K562 (cell line): ENCODE measurements at regions not wholly inside any gene's neighbourhood (a gene's known extent, or its start where the extent isn't known, plus 50 kb on each side); places are given as distances from the start of the nearest gene placed in this dataset.

Source experiments
- ATAC-seq: fragments of 200-7000 bp; cut with Tn5 transposase; 3 replicates; pipeline ENCODE4 v1.9.1; 2020; ENCODE audit warnings: moderate library complexity
- BruUV-seq: library from RNA; stranded (reverse); fragments of 400-500 nt; replicated peaks from 2 replicates; lab custom pipeline; 2021; lab: Mats Ljungman, UMichigan
- CTCF ChIA-PET: fragments of 300-600 bp; formaldehyde crosslinking; extraction: SDS; loops from one replicate; lab custom pipeline; 2021; ENCODE audit warnings: low intra/inter-chr PET ratio; lab: Yijun Ruan, JAX
- POLR2A ChIA-PET: fragments of 300-600, 350-650 bp; sonication (Branson Sonifier 250); formaldehyde crosslinking; extraction: SDS; loops from one replicate; lab custom pipeline; 2021; ENCODE audit warnings: antibody characterized with exemption, inconsistent platforms; lab: Yijun Ruan, JAX
- DNase-seq, 4 experiments: peaks; one replicate each; pipeline versions ENCODE4 v3.0.0 to v3.0.0-alpha.2; 2011 to 2018; ENCODE audit warnings: low spot score in 3 of 4, mixed read lengths in 3 of 4; ENCODE audit errors: extremely low read depth in 1 of 4
- FAIRE-seq: peaks from 2 replicates; lab custom pipeline; 2011; peaks lifted over from hg19 to GRCh38; lab: Jason Lieb, UNC
- H2AFZ ChIP-seq: 2 replicates; pipeline ENCODE4 v1.6.0; 2011; ENCODE audit warnings: low read depth, low read length, control low read depth, inconsistent platforms
- H3K27ac ChIP-seq: fragments of 200-600 bp; 3 replicates; pipeline ENCODE4 v1.8.0; 2011; ENCODE audit warnings: low read depth, mild to moderate bottlenecking, control low read depth, inconsistent platforms, low read length, moderate library complexity, mixed read lengths; ENCODE audit errors: extremely low read depth
- H3K27me3 ChIP-seq, 2 experiments: fragments of 300-600 bp in 1 of 2; 2 replicates in 1 of 2; 3 replicates in 1 of 2; pipeline versions ENCODE4 v1.6.0 to v1.8.0; 2011; ENCODE audit warnings: inconsistent platforms in 2 of 2, low read length in 2 of 2, mild to moderate bottlenecking in 1 of 2, mixed read lengths in 1 of 2, moderate library complexity in 1 of 2; ENCODE audit not compliant: control insufficient read depth in 2 of 2, insufficient read depth in 2 of 2
- H3K36me3 ChIP-seq: fragments of 300-600 bp; 3 replicates; pipeline ENCODE4 v1.8.0; 2011; ENCODE audit warnings: mild to moderate bottlenecking, low read length, inconsistent platforms; ENCODE audit not compliant: control insufficient read depth, insufficient read depth
- H3K4me1 ChIP-seq, 2 experiments: fragments of 200-600 bp in 1 of 2; replicated peaks in 1 of 2; 2 replicates in 1 of 2; 3 replicates in 1 of 2; pipeline versions ENCODE4 v1.5.1 to v1.8.0; 2011; ENCODE audit warnings: inconsistent platforms in 2 of 2, low read length in 2 of 2, mild to moderate bottlenecking in 1 of 2, mixed read lengths in 1 of 2, moderate library complexity in 1 of 2; ENCODE audit not compliant: control insufficient read depth in 2 of 2, insufficient read depth in 2 of 2
- H3K4me2 ChIP-seq: 2 replicates; pipeline ENCODE4 v1.6.1; 2011; ENCODE audit warnings: low read length, control low read depth, inconsistent platforms, mixed read lengths; ENCODE audit not compliant: insufficient read depth
- H3K4me3 ChIP-seq: fragments of 200-600 bp; sonication (generic), shearing (Covaris generic); 2 replicates; pipeline ENCODE4 v1.5.1; 2016; ENCODE audit warnings: control low read depth, inconsistent platforms
- H3K79me2 ChIP-seq: fragments of 200-600 bp; 3 replicates; pipeline ENCODE4 v1.8.0; 2011; ENCODE audit warnings: low read length, inconsistent platforms; ENCODE audit not compliant: control insufficient read depth, insufficient read depth
- H3K9ac ChIP-seq, 2 experiments: 2 replicates each; pipeline versions ENCODE4 v1.6.0 to v1.6.1; 2011; ENCODE audit warnings: low read depth in 2 of 2, low read length in 2 of 2, control low read depth in 1 of 2, inconsistent platforms in 1 of 2, mild to moderate bottlenecking in 1 of 2, mixed read lengths in 1 of 2; ENCODE audit not compliant: insufficient read depth in 1 of 2
- H3K9me1 ChIP-seq: one replicate; pipeline ENCODE4 v1.6.0; 2011; ENCODE audit warnings: inconsistent platforms, mild to moderate bottlenecking, low read length, moderate library complexity; ENCODE audit not compliant: control insufficient read depth, insufficient read depth
- H3K9me3 ChIP-seq: replicated peaks from 2 replicates; pipeline ENCODE4 v1.5.1; 2011; ENCODE audit warnings: low read depth, low read length, inconsistent platforms; ENCODE audit not compliant: control insufficient read depth, insufficient read depth
- H4K20me1 ChIP-seq: replicated peaks from 2 replicates; pipeline ENCODE4 v1.6.1; 2011; ENCODE audit warnings: low read length, inconsistent platforms, mixed read lengths; ENCODE audit not compliant: control insufficient read depth, insufficient read depth
- CREB1 ChIP-seq, 2 experiments: sonication (generic) in 1 of 2; formaldehyde crosslinking in 1 of 2; IDR thresholded peaks; 2 replicates each; pipeline versions ENCODE4 v1.6.1 to v1.8.0; 2012 to 2022; ENCODE audit warnings: inconsistent platforms in 1 of 2, mild to moderate bottlenecking in 1 of 2, missing genetic modification reagents in 1 of 2, moderate library complexity in 1 of 2
- FOXA3 ChIP-seq, 2 experiments: fragments of 450-650 bp in 1 of 2; sonication (generic) in 1 of 2; formaldehyde crosslinking; IDR thresholded peaks in 1 of 2; conservative IDR thresholded peaks in 1 of 2; 2 replicates each; pipeline versions ENCODE4 v1.4.0 to v1.8.0; 2020 to 2022; ENCODE audit warnings: mild to moderate bottlenecking in 2 of 2, missing genetic modification reagents in 1 of 2
- NCOA2 ChIP-seq, 2 experiments: fragments of 450-650 bp; IDR thresholded peaks; 2 replicates each; pipeline ENCODE4 v1.6.1; 2018; ENCODE audit warnings: mild to moderate bottlenecking in 2 of 2, moderate library complexity in 1 of 2; ENCODE audit not compliant: partially characterized antibody in 2 of 2
- RAD21 ChIP-seq, 2 experiments: fragments of 250-450 bp in 1 of 2; fragments of 450-650 bp in 1 of 2; sonication (Bioruptor Pico) in 1 of 2; formaldehyde crosslinking in 1 of 2; IDR thresholded peaks in 1 of 2; conservative IDR thresholded peaks in 1 of 2; 2 replicates each; pipeline versions ENCODE4 v1.4.0 to v1.8.0; 2020 to 2022; ENCODE audit warnings: mild to moderate bottlenecking in 2 of 2, moderate library complexity in 1 of 2
- RBM17 ChIP-seq: fragments of 200-400 bp; formaldehyde crosslinking; IDR thresholded peaks from 2 replicates; pipeline ENCODE4 v1.6.1; 2017; ENCODE audit warnings: low read depth, mild to moderate bottlenecking, low read length, borderline replicate concordance
- SIX5 ChIP-seq, 2 experiments: IDR thresholded peaks; 2 replicates each; pipeline ENCODE4 v1.6.1; 2011; ENCODE audit warnings: low read length in 2 of 2, borderline replicate concordance in 1 of 2, low read depth in 1 of 2, mild to moderate bottlenecking in 1 of 2, moderate library complexity in 1 of 2; ENCODE audit not compliant: insufficient read depth in 1 of 2
- SMAD2 ChIP-seq: fragments of 150-350 bp; IDR thresholded peaks from 2 replicates; pipeline ENCODE4 v1.6.1; 2014; ENCODE audit warnings: low read depth, mild to moderate bottlenecking, low read length
- SP1 ChIP-seq: sonication (generic); formaldehyde crosslinking; IDR thresholded peaks from 2 replicates; pipeline ENCODE4 v1.8.1; 2022; ENCODE audit warnings: mild to moderate bottlenecking, missing genetic modification reagents
- ZNF239 ChIP-seq: fragments of 250-450 bp; sonication (Bioruptor Pico); IDR thresholded peaks from 2 replicates; pipeline ENCODE4 v1.4.0; 2020; ENCODE audit warnings: mild to moderate bottlenecking
- ZNF324 ChIP-seq: fragments of 250-450 bp; sonication (Bioruptor Pico); IDR thresholded peaks from 2 replicates; pipeline ENCODE4 v1.4.0; 2020; ENCODE audit warnings: mild to moderate bottlenecking
- ZNF764 ChIP-seq: fragments of 250-450 bp; sonication (Bioruptor Pico); IDR thresholded peaks from 2 replicates; pipeline ENCODE4 v1.4.0; 2020; ENCODE audit warnings: low read depth, mild to moderate bottlenecking, moderate library complexity
- WGBS: fragments of 100-300 bp; shearing (Covaris generic); methylation state at CpG from one replicate; pipeline ENCODE4 v1.1.6; 2016; ENCODE audit warnings: low coverage, mixed read lengths; ENCODE audit not compliant: insufficient coverage; ENCODE audit errors: missing lambda C conversion rate; 5-methylcytosine and 5-hydroxymethylcytosine counted together
- in situ Hi-C: fragments of 300-500 bp; cut with MboI; formaldehyde crosslinking; loops from 4 replicates; pipeline ENCODE4 v1.15.0; 2018; ENCODE audit warnings: inconsistent platforms, mixed read lengths
- intact Hi-C: fragments of 100-400 bp; cut with micrococcal nuclease; formaldehyde crosslinking; loops from 2 replicates; pipeline ENCODE4 v1.14.2; 2022
- TF ChIP-seq, protein P1 (sequence below): fragments of 450-650 bp; IDR thresholded peaks from 2 replicates; pipeline ENCODE4 v1.6.1; 2016; ENCODE audit warnings: antibody characterized with exemption
- TF ChIP-seq, protein P2 (sequence below): fragments of 200-400 bp; formaldehyde crosslinking; IDR thresholded peaks from 2 replicates; pipeline ENCODE4 v1.6.1; 2017; ENCODE audit warnings: mild to moderate bottlenecking, low read depth, low read length, moderate library complexity

DNA sequence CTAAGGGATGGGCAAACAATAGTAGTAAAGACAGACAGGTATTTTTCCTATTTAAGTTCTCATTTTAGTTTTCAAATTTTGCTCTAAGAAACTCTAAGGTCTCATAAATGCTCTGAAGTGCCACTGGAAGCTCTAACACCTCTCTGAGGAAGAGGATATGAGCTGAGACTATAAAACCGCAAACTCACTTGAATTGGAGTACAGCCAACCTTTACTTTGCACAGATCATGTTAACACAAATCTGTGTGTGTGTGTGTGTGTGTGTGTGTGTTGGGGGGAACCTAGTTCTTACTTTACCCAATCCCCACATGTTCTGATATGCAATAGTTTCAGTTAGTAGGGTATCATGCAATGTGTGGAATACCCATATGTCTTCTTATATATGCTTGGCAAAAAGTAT is 446.8 kb downstream of the CHL1 start:
- no TSS peak for BruUV-seq
- Histone ChIP-seq H3K4me2 (no peak overlapping the region), H3K27me3 (no peaks in the 10 kb centered on the region), H3K4me3 (no peak overlapping the region)
- 0% methylated on average over 1 of the region's 1 CpG for WGBS
- no peak for TF ChIP-seq SMAD2
- no peak for TF ChIP-seq SP1 (CRISPR knock-in tag)
- TF ChIP-seq, all 486 proteins: peak for 0
- Histone ChIP-seq H4K20me1 (no peaks in the 10 kb centered on the region), H3K9me1 (no peaks in the 10 kb centered on the region), H3K27ac (no peak overlapping the region), H2AFZ (no peak overlapping the region), H3K9ac (no peak overlapping the region), H3K9me3 (no peaks in the 10 kb centered on the region), H3K4me1 (no peaks in the 10 kb centered on the region), H3K79me2 (no peaks in the 10 kb centered on the region), H3K36me3 (no peaks in the 10 kb centered on the region)
- FAIRE-seq (no peak), ATAC-seq (no peak), DNase-seq (no peak)
- in situ Hi-C loops, result no loop called here
- intact Hi-C loops, result no loop called here
- CTCF ChIA-PET, result no interaction called here
- POLR2A ChIA-PET, result no interaction called here

DNA sequence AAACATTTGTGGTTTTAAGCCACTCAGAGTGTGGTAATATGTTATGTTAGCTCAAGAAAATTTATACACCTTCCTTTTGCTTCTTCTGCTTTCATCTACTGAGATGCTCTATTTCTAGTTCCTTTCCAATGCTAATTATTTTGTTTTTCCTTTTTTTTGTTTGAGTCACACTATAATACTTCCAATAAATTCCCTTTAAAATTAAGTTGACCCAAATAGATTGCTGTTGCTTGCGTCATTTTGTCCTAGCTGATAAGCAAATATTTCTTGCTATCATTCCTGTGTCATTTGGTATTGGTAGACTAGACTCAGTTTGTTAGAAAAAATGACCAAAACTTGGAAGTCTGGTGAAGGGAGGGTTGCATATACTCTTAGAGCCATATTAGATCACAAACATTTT is 437.0 kb upstream of the CNTN6 start:
- CTCF ChIA-PET, result no interaction called here
- Histone ChIP-seq H3K9me1 (no peaks in the 10 kb centered on the region), H3K4me2 (no peak overlapping the region), H3K36me3 (no peaks in the 10 kb centered on the region), H4K20me1 (no peaks in the 10 kb centered on the region), H2AFZ (no peak overlapping the region), H3K4me3 (no peak overlapping the region), H3K27ac (no peak overlapping the region), H3K9ac (no peak overlapping the region), H3K27me3 (no peaks in the 10 kb centered on the region), H3K4me1 (no peaks in the 10 kb centered on the region), H3K9me3 (peaks cover 4% of the 10 kb centered on the region; the same call in 1 of the 2 replicates), H3K79me2 (no peaks in the 10 kb centered on the region)
- intact Hi-C loops (no loop called here), in situ Hi-C loops (no loop called here)
- no peak for ATAC-seq
- FAIRE-seq, result no peak
- no TSS peak for BruUV-seq
- 0% methylated on average over 1 of the region's 1 CpG for WGBS
- POLR2A ChIA-PET, result no interaction called here
- DNase-seq, result no peak
- TF ChIP-seq ZNF324 (CRISPR knock-in tag) (no peak), RBM17 (no peak), FOXA3 (CRISPR knock-in tag; conservative IDR thresholded peaks at IDR 0.05 in 1 of 2, IDR thresholded peaks at IDR 0.05 in 1 of 2) (no peak), RAD21 (CRISPR knock-in tag; conservative IDR thresholded peaks at IDR 0.05 in 1 of 2, IDR thresholded peaks at IDR 0.05 in 1 of 2) (no peak), ZNF239 (CRISPR knock-in tag) (no peak), SIX5 (IDR thresholded peaks at IDR 0.05; ENCODE audit: borderline replicate concordance in 1 of 2, insufficient read depth in 1 of 2, low read depth in 1 of 2, low read length in 2 of 2) (no peak), NCOA2 (IDR thresholded peaks at IDR 0.05; ENCODE audit: partially characterized antibody in 2 of 2) (no peak), ZNF764 (CRISPR knock-in tag) (no peak), CREB1 (IDR thresholded peaks at IDR 0.05) (no peak), CREB1 (CRISPR knock-in tag; IDR thresholded peaks at IDR 0.05) (no peak)
- TF ChIP-seq, protein P1, sequence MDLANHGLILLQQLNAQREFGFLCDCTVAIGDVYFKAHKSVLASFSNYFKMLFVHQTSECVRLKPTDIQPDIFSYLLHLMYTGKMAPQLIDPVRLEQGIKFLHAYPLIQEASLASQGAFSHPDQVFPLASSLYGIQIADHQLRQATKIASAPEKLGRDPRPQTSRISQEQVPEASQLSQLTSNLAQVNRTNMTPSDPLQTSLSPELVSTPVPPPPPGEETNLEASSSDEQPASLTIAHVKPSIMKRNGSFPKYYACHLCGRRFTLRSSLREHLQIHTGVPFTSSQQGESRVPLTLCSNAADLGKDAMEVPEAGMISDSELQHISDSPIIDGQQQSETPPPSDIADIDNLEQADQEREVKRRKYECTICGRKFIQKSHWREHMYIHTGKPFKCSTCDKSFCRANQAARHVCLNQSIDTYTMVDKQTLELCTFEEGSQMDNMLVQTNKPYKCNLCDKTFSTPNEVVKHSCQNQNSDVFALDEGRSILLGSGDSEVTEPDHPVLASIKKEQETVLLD, result no peak
- TF ChIP-seq, protein P2, sequence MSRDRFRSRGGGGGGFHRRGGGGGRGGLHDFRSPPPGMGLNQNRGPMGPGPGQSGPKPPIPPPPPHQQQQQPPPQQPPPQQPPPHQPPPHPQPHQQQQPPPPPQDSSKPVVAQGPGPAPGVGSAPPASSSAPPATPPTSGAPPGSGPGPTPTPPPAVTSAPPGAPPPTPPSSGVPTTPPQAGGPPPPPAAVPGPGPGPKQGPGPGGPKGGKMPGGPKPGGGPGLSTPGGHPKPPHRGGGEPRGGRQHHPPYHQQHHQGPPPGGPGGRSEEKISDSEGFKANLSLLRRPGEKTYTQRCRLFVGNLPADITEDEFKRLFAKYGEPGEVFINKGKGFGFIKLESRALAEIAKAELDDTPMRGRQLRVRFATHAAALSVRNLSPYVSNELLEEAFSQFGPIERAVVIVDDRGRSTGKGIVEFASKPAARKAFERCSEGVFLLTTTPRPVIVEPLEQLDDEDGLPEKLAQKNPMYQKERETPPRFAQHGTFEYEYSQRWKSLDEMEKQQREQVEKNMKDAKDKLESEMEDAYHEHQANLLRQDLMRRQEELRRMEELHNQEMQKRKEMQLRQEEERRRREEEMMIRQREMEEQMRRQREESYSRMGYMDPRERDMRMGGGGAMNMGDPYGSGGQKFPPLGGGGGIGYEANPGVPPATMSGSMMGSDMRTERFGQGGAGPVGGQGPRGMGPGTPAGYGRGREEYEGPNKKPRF, result no peak
